GM21529 (cell line): ENCODE measurements at regions not wholly inside any gene's neighbourhood (a gene's known extent, or its start where the extent isn't known, plus 50 kb on each side); places are given as distances from the start of the nearest gene placed in this dataset.
"Not testable (repeated sequence)": the region's sequence is repeated elsewhere in the genome, so short reads cannot be mapped to it uniquely, and the experiment has no call there.

Source experiments
- ATAC-seq: cut with Tn5 transposase; IDR thresholded peaks from one replicate; pipeline ENCODE4 v1.9.1; 2021; ENCODE audit not compliant: unreplicated experiment

DNA sequence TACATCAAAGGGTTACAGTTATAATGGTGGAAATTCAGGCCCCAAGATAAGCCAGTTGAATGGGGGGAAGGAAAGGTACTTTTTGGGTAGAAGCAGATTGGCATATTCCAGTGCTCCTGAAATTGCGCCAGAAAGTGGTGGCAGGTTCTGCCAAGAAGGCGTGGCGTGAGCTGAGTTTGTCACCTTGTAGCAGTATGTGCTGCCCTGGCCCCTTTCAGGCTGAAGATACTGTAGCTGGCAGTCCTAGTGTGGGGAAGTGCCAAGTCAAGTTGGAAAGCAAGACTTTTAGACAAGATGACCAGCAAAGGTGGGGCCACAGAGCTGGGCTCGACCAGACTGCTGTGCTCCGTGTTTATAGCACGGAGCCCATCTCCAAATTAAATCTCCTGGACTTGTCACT lies 133.6 kb upstream of the GLRA1 start:
- ATAC-seq, result no peak

DNA sequence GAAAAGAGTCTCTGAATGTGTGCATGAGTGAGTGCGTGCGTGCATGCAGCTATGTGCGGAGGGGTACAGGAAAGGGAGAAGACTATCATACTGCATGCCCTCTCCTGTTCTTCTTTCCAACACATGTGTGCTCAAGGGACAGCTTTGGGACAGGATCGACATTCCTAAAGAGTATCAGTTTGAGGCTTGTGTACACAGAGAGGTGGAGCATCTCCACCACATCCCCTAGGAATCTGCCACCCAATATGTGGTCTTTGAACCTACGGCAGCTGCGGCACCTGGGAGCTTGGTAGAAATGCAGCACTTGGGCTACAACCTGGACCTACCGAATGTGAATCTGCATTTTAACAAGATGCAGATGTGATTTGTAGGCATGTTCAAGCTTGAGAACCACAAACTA lies 132.3 kb upstream of the GLRA1 start:
- no peak for ATAC-seq

DNA sequence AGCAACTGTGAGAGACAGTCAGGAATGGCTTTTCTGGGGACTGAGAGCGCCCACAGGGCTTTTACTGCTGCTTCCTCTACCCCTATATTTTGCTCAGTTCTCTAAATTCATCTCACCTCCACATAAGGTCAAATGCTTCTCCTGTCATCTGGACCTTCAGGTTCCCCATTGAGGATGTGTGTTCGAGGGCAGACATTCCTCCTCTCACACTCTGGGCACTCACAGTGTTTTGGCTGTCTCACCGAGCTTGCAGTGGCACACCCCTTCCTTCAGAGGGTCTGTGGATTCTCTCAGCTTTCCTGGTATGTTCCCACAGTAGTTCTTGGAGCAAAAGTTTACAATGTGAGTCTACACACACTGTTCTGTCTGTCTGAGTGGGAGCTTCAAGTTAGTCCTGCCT lies 127.8 kb upstream of the GLRA1 start:
- no peak for ATAC-seq

- no peak for ATAC-seq
These were observed 127.1 kb upstream of the GLRA1 start for GRCh38 chr5:152051499-152052454.

DNA sequence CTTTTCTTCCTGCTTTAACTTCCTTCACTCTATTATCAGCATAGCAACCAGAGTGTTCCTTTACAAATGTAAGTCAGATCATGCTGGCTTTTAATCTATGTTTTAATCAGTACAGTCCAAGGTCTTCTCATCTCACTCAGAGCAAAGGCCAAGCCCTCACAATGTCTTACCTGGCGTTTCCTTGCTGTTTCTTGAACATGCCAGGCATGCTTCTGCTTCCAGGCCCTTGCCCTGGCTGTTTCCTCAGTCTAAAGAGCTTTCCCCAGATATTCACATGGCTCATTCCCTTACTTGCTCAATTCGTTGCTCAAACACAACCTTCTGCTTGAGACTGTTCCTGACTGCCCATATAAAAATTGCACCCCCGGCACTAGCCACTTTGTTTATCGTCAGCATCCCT lies 121.7 kb upstream of the GLRA1 start:
- no peak for ATAC-seq

DNA sequence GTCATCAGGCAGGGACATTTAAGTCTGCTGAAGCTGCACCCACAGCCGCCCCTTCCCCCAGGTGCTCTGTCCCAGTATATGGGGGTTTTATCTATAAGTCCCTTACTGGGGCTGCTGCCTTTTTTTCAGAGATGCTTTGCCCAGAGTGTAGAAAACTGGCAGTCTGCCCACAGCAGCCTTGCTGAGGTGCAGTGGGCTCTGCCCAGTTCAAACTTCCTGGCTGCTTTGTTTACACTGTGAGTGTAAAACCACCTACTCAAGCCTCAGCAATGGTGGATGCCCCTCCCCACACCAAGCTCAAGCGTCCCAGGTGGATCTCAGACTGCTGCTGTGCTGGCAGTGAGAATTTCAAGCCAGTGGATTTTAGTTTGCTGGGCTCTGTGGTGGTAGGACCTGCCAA lies 114.2 kb upstream of the GLRA1 start:
- not testable (repeated sequence) for ATAC-seq

- not testable (repeated sequence) for ATAC-seq
These were observed 101.8 kb upstream of the GLRA1 start for GRCh38 chr5:152026328-152027024.

DNA sequence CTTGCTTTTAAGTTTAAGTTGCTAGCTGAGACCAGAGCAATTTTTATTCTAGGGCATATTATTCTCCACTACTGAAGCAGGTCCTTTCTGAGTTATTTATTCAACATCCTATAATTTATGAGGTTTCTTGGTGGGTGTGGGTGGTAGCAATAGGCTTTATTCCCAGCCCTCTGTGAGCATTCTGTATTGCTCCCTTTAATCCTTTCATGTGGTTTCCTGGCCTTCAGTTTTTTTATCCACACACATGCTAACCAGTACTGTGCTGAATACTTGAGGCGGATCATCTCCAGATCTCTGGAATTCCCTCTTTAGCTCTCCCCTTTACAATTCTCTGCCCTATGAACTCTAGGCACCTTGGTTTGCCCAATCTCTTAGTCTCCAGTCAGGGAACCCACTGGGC lies 91.8 kb upstream of the GLRA1 start:
- ATAC-seq, result no peak

GRCh38 chr5:152007653-152008335 lies 83.1 kb upstream of the GLRA1 start:
- no peak for ATAC-seq

GRCh38 chr5:152004095-152004494 lies 79.4 kb upstream of the GLRA1 start:
- no peak for ATAC-seq
